ENCODE measurements at regions not wholly inside any gene's neighbourhood (a gene's known extent, or its start where the extent isn't known, plus 50 kb on each side); places are given as distances from the start of the nearest gene placed in this dataset.
A peak's percentile ranks its signal among the peaks of the same experiment; 100 is the strongest.

DNA sequence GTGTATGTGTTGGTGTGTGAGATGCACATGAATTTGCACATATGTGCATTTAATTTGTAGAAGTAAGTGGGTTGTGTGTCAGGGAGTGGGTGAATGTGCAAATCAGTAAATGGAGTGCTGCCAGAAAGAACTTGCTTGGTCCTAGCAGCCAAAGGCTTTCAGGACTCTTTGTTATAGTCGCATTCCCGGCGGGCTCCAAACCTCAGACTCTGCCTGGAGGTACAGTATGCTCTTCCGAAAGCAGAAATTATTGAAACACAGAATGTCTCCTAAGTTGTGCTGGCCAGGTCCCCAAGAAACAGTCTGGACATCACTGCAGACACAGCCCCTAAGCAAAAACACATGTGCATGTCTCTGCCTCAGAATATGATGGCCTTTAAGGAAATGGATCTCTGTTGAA is 232.4 kb downstream of the INSIG2 start:
- TF ChIP-seq, protein P1, sequence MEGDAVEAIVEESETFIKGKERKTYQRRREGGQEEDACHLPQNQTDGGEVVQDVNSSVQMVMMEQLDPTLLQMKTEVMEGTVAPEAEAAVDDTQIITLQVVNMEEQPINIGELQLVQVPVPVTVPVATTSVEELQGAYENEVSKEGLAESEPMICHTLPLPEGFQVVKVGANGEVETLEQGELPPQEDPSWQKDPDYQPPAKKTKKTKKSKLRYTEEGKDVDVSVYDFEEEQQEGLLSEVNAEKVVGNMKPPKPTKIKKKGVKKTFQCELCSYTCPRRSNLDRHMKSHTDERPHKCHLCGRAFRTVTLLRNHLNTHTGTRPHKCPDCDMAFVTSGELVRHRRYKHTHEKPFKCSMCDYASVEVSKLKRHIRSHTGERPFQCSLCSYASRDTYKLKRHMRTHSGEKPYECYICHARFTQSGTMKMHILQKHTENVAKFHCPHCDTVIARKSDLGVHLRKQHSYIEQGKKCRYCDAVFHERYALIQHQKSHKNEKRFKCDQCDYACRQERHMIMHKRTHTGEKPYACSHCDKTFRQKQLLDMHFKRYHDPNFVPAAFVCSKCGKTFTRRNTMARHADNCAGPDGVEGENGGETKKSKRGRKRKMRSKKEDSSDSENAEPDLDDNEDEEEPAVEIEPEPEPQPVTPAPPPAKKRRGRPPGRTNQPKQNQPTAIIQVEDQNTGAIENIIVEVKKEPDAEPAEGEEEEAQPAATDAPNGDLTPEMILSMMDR (conservative IDR thresholded peaks at IDR 0.05; ENCODE audit: control insufficient read depth, insufficient read depth, low read depth, low read length), result no peak
- no peak overlapping the region for H3K4me3 ChIP-seq (ENCODE audit: control insufficient read depth, low read depth, low read length)
- no peak for DNase-seq (ENCODE audit: low read depth)

DNA sequence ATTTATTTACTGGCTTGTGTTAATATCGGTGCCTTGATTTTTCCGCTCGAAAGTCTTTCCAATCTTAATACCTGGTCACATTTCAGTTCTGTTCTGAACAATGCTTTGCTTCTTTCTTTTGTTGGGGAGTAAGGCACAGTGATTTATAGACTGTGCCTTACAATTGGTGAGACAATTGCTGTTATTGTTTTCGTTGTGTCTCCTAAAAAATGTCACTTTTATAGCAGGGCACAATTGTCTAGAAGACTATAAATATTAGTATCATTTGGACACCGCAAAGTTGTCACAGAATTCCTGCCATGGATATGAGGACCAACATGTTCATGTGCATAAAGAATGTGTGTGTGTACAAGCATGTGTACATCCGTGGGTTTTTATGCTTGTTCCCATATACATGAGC is 231.9 kb downstream of the INSIG2 start:
- no peak for DNase-seq (ENCODE audit: low read depth)
- TF ChIP-seq, protein P1 (conservative IDR thresholded peaks at IDR 0.05; ENCODE audit: control insufficient read depth, insufficient read depth, low read depth, low read length), result no peak
- H3K4me3 ChIP-seq (ENCODE audit: control insufficient read depth, low read depth, low read length), result no peak overlapping the region

DNA sequence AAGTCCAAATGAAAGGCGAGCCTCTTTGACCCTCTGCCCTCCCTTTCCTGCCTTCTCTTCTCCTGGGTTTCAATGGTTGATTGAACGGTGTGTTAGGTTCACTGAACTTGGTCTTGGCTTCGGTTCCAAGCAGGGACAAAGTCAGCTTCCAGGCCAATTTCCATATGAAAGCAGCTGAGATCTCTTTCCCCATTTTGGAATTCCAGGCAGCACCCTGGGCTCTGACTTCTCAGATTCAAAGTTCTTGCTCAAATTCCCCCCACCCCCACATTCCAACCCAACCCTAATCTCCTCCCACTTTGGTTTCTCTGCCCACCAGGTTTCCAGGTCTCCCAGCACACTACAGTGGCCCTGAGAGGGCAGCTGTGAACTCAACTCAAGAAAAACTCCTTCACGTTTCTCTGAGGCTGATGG is 231.0 kb downstream of the INSIG2 start:
- DNase-seq (ENCODE audit: low read depth), result no peak
- H3K4me3 ChIP-seq (ENCODE audit: control insufficient read depth, low read depth, low read length), result no peak overlapping the region
- TF ChIP-seq, protein P1 (conservative IDR thresholded peaks at IDR 0.05; ENCODE audit: control insufficient read depth, insufficient read depth, low read depth, low read length), result no peak

DNA sequence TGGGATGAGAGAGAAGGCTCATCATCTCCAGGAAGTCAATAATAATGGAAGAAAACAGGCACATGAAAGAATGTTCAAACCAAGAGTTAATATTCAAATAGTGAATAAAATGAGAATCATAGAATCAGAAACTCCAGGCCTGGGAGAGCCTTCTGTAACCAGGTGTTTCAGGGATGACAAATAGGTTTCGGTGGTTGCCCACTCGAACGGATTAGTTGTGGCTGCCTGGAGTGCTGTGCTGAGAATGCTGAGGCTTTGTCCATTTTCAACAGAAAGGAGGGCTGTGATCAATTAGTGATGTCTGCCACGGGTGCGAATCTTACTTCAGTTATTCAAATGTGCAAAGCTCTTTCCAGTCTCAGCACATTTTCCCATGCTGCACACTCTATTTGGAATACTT is 227.3 kb downstream of the INSIG2 start:
- TF ChIP-seq, protein P1 (conservative IDR thresholded peaks at IDR 0.05; ENCODE audit: control insufficient read depth, insufficient read depth, low read depth, low read length), result no peak
- no peak for DNase-seq (ENCODE audit: low read depth)
- no peak overlapping the region for H3K4me3 ChIP-seq (ENCODE audit: control insufficient read depth, low read depth, low read length)

DNA sequence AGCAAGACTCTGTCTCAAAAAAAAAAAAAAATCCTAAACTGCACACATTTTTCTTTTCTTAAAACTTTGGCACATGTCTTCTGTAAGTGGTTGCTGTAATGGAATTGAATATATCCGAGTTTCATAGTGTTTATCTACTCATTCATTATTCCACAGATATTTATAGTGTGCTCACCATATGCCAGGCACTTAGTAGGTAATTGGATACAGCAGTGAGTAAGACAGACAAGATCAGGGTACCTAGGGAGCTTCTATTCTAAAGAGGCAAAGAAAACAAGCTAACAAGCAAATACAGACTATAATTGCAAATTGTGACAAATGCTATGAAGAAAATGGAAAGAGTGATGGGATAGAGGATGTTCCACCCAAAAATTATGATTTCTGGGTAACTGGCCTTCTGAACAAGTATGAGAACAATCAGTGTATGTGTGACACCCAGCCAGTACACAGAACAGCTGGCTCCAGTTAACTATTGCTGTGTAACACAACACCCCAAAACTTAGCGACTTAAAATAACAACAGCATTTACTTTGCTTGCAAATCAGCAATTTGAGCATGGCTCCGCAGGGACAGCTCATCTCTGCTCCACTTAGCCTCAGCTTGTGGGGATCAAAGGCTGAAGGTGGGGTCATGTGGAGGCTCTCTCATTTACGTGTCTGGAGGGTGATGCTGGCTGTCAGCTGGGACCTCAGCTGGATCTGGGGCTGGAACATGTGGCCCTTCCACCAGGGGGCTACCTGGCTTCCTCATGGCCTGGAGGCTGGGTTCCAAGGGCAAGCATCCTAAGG is 224.9 kb downstream of the INSIG2 start:
- no peak overlapping the region for H3K4me3 ChIP-seq (ENCODE audit: control insufficient read depth, low read depth, low read length)
- DNase-seq (ENCODE audit: low read depth), result peak; percentile 13
- TF ChIP-seq, protein P1 (conservative IDR thresholded peaks at IDR 0.05; ENCODE audit: control insufficient read depth, insufficient read depth, low read depth, low read length), result no peak

DNA sequence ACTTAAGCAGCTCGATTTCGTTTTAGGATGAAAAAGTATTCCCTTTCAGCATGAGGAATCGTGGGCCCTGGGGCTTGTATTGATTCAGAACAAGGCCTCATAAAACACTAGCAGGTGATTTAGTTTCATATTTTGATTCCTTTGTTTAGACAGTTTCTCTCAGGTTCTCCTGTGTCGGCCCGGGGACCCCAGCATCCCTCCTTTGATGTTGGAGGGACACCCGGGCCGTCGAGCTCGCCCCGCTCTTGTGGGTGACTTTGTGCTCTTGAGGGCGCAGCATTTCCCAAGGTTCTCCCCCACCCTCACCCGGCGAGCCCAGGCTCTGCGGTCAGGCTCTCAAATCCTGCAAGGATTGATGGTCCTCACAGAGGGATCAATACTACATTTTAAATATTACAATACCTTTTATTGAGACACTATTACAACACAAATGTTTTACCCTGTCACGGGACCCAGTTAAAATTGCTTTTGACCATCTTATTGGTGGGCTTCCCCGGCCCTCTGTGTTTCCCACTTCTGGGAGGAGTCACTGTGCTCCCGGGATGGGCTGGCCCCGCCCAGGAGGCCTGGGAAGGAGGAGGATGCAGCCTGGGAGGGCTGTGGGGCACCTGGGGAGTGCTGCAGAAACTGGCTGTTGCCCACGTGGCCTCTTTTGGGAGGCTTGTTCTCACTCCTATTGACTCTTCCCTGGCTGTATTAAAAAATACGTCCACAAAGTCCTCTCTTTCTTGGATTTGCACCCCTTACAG is 222.6 kb downstream of the INSIG2 start:
- TF ChIP-seq, protein P1 (conservative IDR thresholded peaks at IDR 0.05; ENCODE audit: control insufficient read depth, insufficient read depth, low read depth, low read length), result no peak
- DNase-seq (ENCODE audit: low read depth), result peak; percentile 11
- peak overlapping the region; percentile 58 for H3K4me3 ChIP-seq (ENCODE audit: control insufficient read depth, low read depth, low read length)

Measured in fibroblast of mammary gland (primary cell).